Loucy (cell line): ENCODE measurements at regions not wholly inside any gene's neighbourhood (a gene's known extent, or its start where the extent isn't known, plus 50 kb on each side); places are given as distances from the start of the nearest gene placed in this dataset.

ENCODE experiments used
- CTCF ChIP-seq: fragments of 200-600 bp; sonication (generic); conservative IDR thresholded peaks from 2 replicates; pipeline ENCODE4 v1.5.1; 2014; ENCODE audit warnings: mild to moderate bottlenecking, antibody characterized with exemption, low read length
- EZH2phosphoT487 ChIP-seq: fragments of 200-600 bp; IDR thresholded peaks from 2 replicates; pipeline ENCODE4 v1.6.1; 2018; ENCODE audit warnings: antibody characterized with exemption, mild to moderate bottlenecking, moderate library complexity, borderline replicate concordance

GRCh38 chr10:10403762-10404161 is 613.9 kb upstream of the CELF2 start:
- TF ChIP-seq CTCF = no peak
- TF ChIP-seq EZH2phosphoT487 = no peak
